A549 (cell line): ENCODE measurements at regions not wholly inside any gene's neighbourhood (a gene's known extent, or its start where the extent isn't known, plus 50 kb on each side); places are given as distances from the start of the nearest gene placed in this dataset.

Experiments
- ATAC-seq, 2 experiments: fragments of 200-7000 bp in 1 of 2; fragments of >200 bp in 1 of 2; cut with Nextera tagmentation in 1 of 2; cut with Tn5 transposase in 1 of 2; 3 replicates each; pipeline versions ENCODE4 v1.8.0 to v1.9.1; 2018 to 2020; ENCODE audit warnings: mild to moderate bottlenecking in 1 of 2, moderate library complexity in 1 of 2
- CTCF ChIA-PET: fragments of 300-600 bp; sonication (Branson Sonifier 250); formaldehyde crosslinking; extraction: SDS; loops from one replicate; lab custom pipeline; 2021; ENCODE audit warnings: antibody characterized with exemption, inconsistent platforms; lab: Yijun Ruan, JAX
- POLR2A ChIA-PET: fragments of 350-600 bp; formaldehyde crosslinking; extraction: SDS; loops from one replicate; lab custom pipeline; 2021; ENCODE audit warnings: antibody characterized with exemption, inconsistent platforms; lab: Yijun Ruan, JAX
- DNase-seq, 2 experiments: peaks; one replicate each; pipeline versions ENCODE4 v3.0.0 to v3.0.0-alpha.2; 2011 to 2016; ENCODE audit warnings: low read depth in 1 of 2, low spot score in 1 of 2
- FAIRE-seq: peaks from 2 replicates; lab custom pipeline; 2011; peaks lifted over from hg19 to GRCh38; lab: Jason Lieb, UNC
- H3K27ac ChIP-seq, 2 experiments: fragments of >200 bp; sonication (Bioruptor Twin); formaldehyde crosslinking; 3 replicates each; pipeline ENCODE4 v1.5.1; 2016 to 2017
- H3K4me1 ChIP-seq: fragments of >200 bp; sonication (Bioruptor Twin); formaldehyde crosslinking; 3 replicates; pipeline ENCODE4 v1.6.1; 2016
- H3K4me2 ChIP-seq: fragments of >200 bp; sonication (Bioruptor Twin); formaldehyde crosslinking; 3 replicates; pipeline ENCODE4 v1.6.1; 2016
- H3K4me3 ChIP-seq: fragments of >200 bp; sonication (Bioruptor Twin); formaldehyde crosslinking; 3 replicates; pipeline ENCODE4 v1.5.1; 2016
- H3K9me3 ChIP-seq: fragments of >200 bp; sonication (Bioruptor Twin); formaldehyde crosslinking; 3 replicates; pipeline ENCODE4 v1.6.1; 2016
- BHLHE40 ChIP-seq: IDR thresholded peaks from 2 replicates; pipeline ENCODE4 v1.6.1; 2012; ENCODE audit warnings: low read depth, low read length, inconsistent platforms
- CBX8 ChIP-seq: fragments of 200-600 bp; sonication (generic); IDR thresholded peaks from 2 replicates; pipeline ENCODE4 v1.6.1; 2016
- CEBPB ChIP-seq, 2 experiments: fragments of >200 bp in 1 of 2; sonication (Bioruptor Twin) in 1 of 2; formaldehyde crosslinking in 1 of 2; IDR thresholded peaks; 2 replicates each; pipeline ENCODE4 v1.6.1; 2012 to 2016
- CHD2 ChIP-seq: fragments of 150-350 bp; IDR thresholded peaks from 2 replicates; pipeline ENCODE4 v1.6.1; 2014; ENCODE audit warnings: low read length; ENCODE audit not compliant: partially characterized antibody
- E2F6 ChIP-seq: IDR thresholded peaks from 2 replicates; pipeline ENCODE4 v1.6.1; 2012; ENCODE audit warnings: low read depth, borderline replicate concordance
- EHMT2 ChIP-seq: fragments of 200-600 bp; sonication (generic); IDR thresholded peaks from 2 replicates; pipeline ENCODE4 v1.6.1; 2016; ENCODE audit warnings: antibody characterized with exemption, low read depth, mild to moderate bottlenecking, moderate library complexity
- EP300 ChIP-seq, 2 experiments: fragments of >200 bp; sonication (Bioruptor Twin); formaldehyde crosslinking; IDR thresholded peaks; 2 replicates in 1 of 2; 3 replicates in 1 of 2; pipeline ENCODE4 v1.6.1; 2016 to 2017
- ESRRA ChIP-seq: fragments of 150-350 bp; IDR thresholded peaks from 2 replicates; pipeline ENCODE4 v1.6.1; 2014; ENCODE audit warnings: mild to moderate bottlenecking, low read length, borderline replicate concordance
- FOSL2 ChIP-seq, 2 experiments: fragments of 450-650 bp in 1 of 2; fragments of >200 bp in 1 of 2; sonication (Bioruptor Twin) in 1 of 2; formaldehyde crosslinking; IDR thresholded peaks; 2 replicates each; pipeline versions ENCODE4 v1.5.0 to v1.6.1; 2016 to 2020; ENCODE audit warnings: mild to moderate bottlenecking in 1 of 2, moderate library complexity in 1 of 2
- GATA3 ChIP-seq: IDR thresholded peaks from 2 replicates; pipeline ENCODE4 v1.6.1; 2012; ENCODE audit warnings: borderline replicate concordance
- HDAC2 ChIP-seq: fragments of 200-600 bp; sonication (generic); IDR thresholded peaks from 2 replicates; pipeline ENCODE4 v1.6.1; 2016
- HES2 ChIP-seq: fragments of >200 bp; sonication (Bioruptor Twin); formaldehyde crosslinking; IDR thresholded peaks from 2 replicates; pipeline ENCODE4 v1.6.1; 2016
- HOXB13 ChIP-seq: fragments of 250-450 bp; sonication (Bioruptor Pico); IDR thresholded peaks from 2 replicates; pipeline ENCODE4 v1.5.0; 2020; ENCODE audit warnings: low read depth, mild to moderate bottlenecking, moderate library complexity
- HOXB5 ChIP-seq: fragments of 250-450 bp; sonication (Bioruptor Pico); IDR thresholded peaks from 2 replicates; pipeline ENCODE4 v1.5.0; 2020; ENCODE audit warnings: mild to moderate bottlenecking, moderate library complexity
- JUNB ChIP-seq: fragments of >200 bp; sonication (Bioruptor Twin); formaldehyde crosslinking; IDR thresholded peaks from 2 replicates; pipeline ENCODE4 v1.6.1; 2016
- KDM1A ChIP-seq: fragments of 200-600 bp; sonication (generic); IDR thresholded peaks from 2 replicates; pipeline ENCODE4 v1.6.1; 2016; ENCODE audit warnings: low read depth, mild to moderate bottlenecking
- MAX ChIP-seq: IDR thresholded peaks from 2 replicates; pipeline ENCODE4 v1.6.1; 2012
- MYC ChIP-seq: IDR thresholded peaks from 2 replicates; pipeline ENCODE4 v1.6.1; 2012; ENCODE audit warnings: mild to moderate bottlenecking, inconsistent platforms, low read length, improper control_type of control experiment, borderline replicate concordance
- RAD21 ChIP-seq, 2 experiments: fragments of >200 bp in 1 of 2; sonication (Bioruptor Twin) in 1 of 2; formaldehyde crosslinking in 1 of 2; IDR thresholded peaks in 1 of 2; conservative IDR thresholded peaks in 1 of 2; 2 replicates in 1 of 2; 3 replicates in 1 of 2; pipeline ENCODE4 v1.6.1; 2012 to 2018; ENCODE audit warnings: inconsistent platforms in 1 of 2
- RFX5 ChIP-seq: fragments of 450-650 bp; IDR thresholded peaks from 2 replicates; pipeline ENCODE4 v1.7.1; 2014; ENCODE audit warnings: antibody characterized with exemption, mild to moderate bottlenecking, moderate library complexity
- SREBF2 ChIP-seq: fragments of 450-650 bp; IDR thresholded peaks from 2 replicates; pipeline ENCODE4 v1.6.1; 2014; ENCODE audit warnings: mild to moderate bottlenecking, moderate library complexity
- TP53 ChIP-seq: fragments of 250-450 bp; sonication (Bioruptor Pico); IDR thresholded peaks from 2 replicates; pipeline ENCODE4 v1.5.0; 2021; ENCODE audit warnings: mild to moderate bottlenecking, moderate library complexity
- ZFP36 ChIP-seq: fragments of 450-650 bp; IDR thresholded peaks from 2 replicates; pipeline ENCODE4 v1.6.1; 2014; ENCODE audit warnings: borderline replicate concordance; ENCODE audit not compliant: partially characterized antibody
- WGBS: methylation state at CpG from one replicate; pipeline ENCODE4 v1.1.6; 2017; ENCODE audit errors: missing lambda C conversion rate; 5-methylcytosine and 5-hydroxymethylcytosine counted together
- TF ChIP-seq, protein P1 (sequence below): fragments of 450-650 bp; IDR thresholded peaks from 2 replicates; pipeline ENCODE4 v1.6.1; 2014; ENCODE audit warnings: antibody characterized with exemption

DNA sequence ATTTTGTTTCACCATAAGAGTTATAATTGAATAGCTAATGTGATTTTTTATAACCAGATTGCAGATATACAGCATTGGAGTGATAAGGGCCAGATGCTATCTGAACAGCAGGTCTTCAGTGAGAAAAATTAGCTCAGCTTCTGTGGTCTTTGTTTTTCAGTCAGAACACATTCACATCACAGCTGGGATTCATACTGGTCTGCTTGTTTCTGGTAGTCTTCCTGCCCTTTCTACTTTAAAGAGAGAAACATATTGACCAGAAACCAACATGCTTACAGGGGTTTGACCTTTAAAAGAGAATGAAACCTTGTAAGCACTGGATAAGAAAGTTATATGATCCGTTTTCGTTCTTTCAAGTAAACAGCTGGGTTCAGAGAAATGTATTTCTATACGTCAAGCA is 213.7 kb upstream of the TMPRSS15 start:
- Histone ChIP-seq H3K4me3 (no peak overlapping the region), H3K4me1 (no peaks in the 10 kb centered on the region), H3K27ac (no peak overlapping the region), H3K4me2 (no peak overlapping the region), H3K9me3 (no peaks in the 10 kb centered on the region)
- no peak for ATAC-seq
- POLR2A ChIA-PET = no interaction called here
- no peak for DNase-seq
- 6% methylated on average over 3 of the region's 3 CpGs for WGBS
- no peak for TF ChIP-seq E2F6
- TF ChIP-seq HES2 = no peak
- no peak for TF ChIP-seq CBX8
- TF ChIP-seq MAX = no peak
- no peak for FAIRE-seq
- CTCF ChIA-PET = no interaction called here

DNA sequence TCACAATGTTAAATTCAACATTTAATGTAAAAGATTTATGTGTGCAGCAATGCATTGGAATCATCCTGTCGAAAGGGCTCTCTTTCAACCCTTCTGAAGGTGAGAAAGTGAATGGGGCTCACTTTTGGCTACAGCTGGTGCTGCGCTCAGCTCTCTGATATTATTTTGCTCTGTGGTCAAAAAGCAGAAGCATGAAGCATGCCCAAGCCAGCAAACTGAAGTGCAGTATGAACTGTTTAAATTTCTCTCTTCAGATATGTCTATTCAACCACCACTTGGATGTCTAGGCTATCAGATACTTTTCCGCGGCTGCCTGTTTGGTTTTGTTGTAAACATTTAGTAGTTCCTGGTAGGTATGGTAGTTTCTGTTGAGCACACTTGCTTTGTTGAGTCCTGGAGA is 216.9 kb upstream of the TMPRSS15 start:
- Histone ChIP-seq H3K9me3 (no peaks in the 10 kb centered on the region), H3K4me1 (no peaks in the 10 kb centered on the region), H3K27ac (no peak overlapping the region), H3K4me2 (no peak overlapping the region), H3K4me3 (no peak overlapping the region)
- no peak for TF ChIP-seq EP300 (IDR thresholded peaks at IDR 0.05)
- TF ChIP-seq RAD21 (conservative IDR thresholded peaks at IDR 0.05 in 1 of 2, IDR thresholded peaks at IDR 0.05 in 1 of 2) = no peak
- no peak for TF ChIP-seq HOXB5
- TF ChIP-seq JUNB = no peak
- TF ChIP-seq CBX8 = no peak
- no peak for TF ChIP-seq CHD2
- TF ChIP-seq RFX5 = no peak
- 59% methylated on average over 4 of the region's 4 CpGs for WGBS
- FAIRE-seq (no peak), ATAC-seq (no peak), DNase-seq (no peak)
- ChIA-PET POLR2A (no interaction called here), CTCF (no interaction called here)

DNA sequence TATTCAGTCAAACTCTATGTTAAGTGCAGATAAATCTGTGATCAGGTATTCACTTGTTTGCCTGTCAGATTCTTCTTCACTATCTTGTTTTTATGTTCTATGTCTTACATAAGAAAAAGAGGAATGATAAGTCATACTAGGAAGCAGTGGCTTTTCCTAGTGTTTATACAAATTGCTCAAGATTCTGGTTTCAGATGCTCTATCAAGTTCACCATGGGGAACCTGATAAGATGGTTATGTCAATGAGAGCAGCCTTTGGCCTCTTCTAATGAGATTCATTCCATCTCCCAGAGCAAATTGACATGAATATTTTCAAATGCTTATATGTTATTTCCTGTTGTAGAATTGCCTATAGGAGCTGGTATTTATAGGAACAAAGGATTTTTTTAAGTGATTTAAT is 218.8 kb upstream of the TMPRSS15 start:
- FAIRE-seq = no peak
- no peaks in the 10 kb centered on the region for H3K4me1 ChIP-seq
- no peak overlapping the region for H3K4me3 ChIP-seq
- H3K9me3 ChIP-seq = no peaks in the 10 kb centered on the region
- no peak for ATAC-seq
- CTCF ChIA-PET = no interaction called here
- POLR2A ChIA-PET = no interaction called here
- TF ChIP-seq HDAC2 = no peak
- TF ChIP-seq GATA3 = no peak
- no peak for TF ChIP-seq SREBF2
- TF ChIP-seq TP53 (CRISPR knock-in tag) = no peak
- no peak for TF ChIP-seq E2F6
- TF ChIP-seq, protein P1, sequence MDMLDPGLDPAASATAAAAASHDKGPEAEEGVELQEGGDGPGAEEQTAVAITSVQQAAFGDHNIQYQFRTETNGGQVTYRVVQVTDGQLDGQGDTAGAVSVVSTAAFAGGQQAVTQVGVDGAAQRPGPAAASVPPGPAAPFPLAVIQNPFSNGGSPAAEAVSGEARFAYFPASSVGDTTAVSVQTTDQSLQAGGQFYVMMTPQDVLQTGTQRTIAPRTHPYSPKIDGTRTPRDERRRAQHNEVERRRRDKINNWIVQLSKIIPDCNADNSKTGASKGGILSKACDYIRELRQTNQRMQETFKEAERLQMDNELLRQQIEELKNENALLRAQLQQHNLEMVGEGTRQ = no peak
- TF ChIP-seq ESRRA = no peak
- no peak for TF ChIP-seq MYC
- no peak for TF ChIP-seq CEBPB (IDR thresholded peaks at IDR 0.05)
- TF ChIP-seq ZFP36 = no peak
- no peak for TF ChIP-seq FOSL2 (IDR thresholded peaks at IDR 0.05)
- no peak for TF ChIP-seq FOSL2 (CRISPR knock-in tag; IDR thresholded peaks at IDR 0.05)
- TF ChIP-seq HOXB13 (CRISPR knock-in tag) = no peak
- no peak for TF ChIP-seq EHMT2
- TF ChIP-seq KDM1A = no peak
- TF ChIP-seq BHLHE40 = no peak
- H3K4me2 ChIP-seq = no peak overlapping the region
- DNase-seq = no peak
- no peak overlapping the region for H3K27ac ChIP-seq
